SK-N-SH (cell line): ENCODE measurements at regions not wholly inside any gene's neighbourhood (a gene's known extent, or its start where the extent isn't known, plus 50 kb on each side); places are given as distances from the start of the nearest gene placed in this dataset.

Source experiments
- GABPA ChIP-seq: IDR thresholded peaks from 2 replicates; pipeline ENCODE4 v1.4.0; 2012; ENCODE audit warnings: low read depth, mild to moderate bottlenecking
- RFX5 ChIP-seq: IDR thresholded peaks from 2 replicates; pipeline ENCODE4 v1.6.1; 2012; ENCODE audit warnings: mild to moderate bottlenecking, improper control_type of control experiment, low read length
- ZBTB33 ChIP-seq: IDR thresholded peaks from 2 replicates; pipeline ENCODE4 v1.4.0; 2012; ENCODE audit warnings: low read depth, borderline replicate concordance
- TF ChIP-seq, protein P1 (sequence below): IDR thresholded peaks from 2 replicates; pipeline ENCODE4 v1.6.1; 2012; ENCODE audit warnings: mild to moderate bottlenecking, low read depth, low read length, moderate library complexity
- TF ChIP-seq, protein P2 (sequence below): fragments of 200-600 bp; sonication (generic); IDR thresholded peaks from 2 replicates; pipeline ENCODE4 v1.6.1; 2017; ENCODE audit warnings: antibody characterized with exemption, mild to moderate bottlenecking, moderate library complexity

DNA sequence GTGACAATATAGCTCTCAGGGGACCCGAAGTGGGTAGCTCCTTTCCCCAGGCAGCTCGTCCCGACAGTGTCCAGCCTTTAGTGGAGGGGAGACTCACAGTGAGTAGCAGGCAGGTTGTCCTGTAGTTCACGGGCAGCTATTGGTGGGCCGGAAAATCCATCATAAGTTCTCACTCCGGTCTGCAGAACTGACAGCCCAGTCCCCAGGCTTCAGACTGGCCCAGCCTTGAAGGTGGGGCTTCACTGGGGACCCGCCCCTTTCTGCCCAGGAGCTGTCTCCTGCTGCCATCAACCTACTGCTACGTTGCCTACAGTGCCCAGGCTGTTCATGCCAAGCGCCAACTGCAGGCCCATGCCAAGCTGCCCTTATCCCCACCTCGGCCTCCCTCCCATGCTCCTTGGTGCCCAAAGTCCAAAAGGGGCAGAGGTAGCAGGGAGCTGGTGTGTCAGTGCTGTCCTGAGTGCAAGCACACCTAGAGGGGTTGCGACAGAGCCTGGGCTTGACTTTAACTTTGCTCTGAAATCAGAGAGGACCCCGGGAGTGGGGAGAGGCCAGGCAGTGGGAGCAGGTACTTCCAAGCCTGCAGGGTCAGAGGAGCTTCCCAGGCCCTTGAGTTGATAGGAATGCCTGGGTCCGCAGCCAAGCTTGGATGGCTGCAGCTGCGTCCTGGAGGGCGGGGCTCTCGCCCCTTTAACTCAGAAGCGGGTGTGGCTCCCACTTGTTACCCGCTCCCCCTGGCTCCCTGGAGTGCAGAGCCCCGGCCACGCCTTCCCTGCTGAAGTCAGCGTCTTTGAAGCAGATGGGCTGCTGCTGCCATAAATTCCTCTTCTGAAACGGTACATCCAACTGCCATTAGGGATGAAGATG, 1144.3 kb upstream of the NCAM2 start:
- TF ChIP-seq, protein P1, sequence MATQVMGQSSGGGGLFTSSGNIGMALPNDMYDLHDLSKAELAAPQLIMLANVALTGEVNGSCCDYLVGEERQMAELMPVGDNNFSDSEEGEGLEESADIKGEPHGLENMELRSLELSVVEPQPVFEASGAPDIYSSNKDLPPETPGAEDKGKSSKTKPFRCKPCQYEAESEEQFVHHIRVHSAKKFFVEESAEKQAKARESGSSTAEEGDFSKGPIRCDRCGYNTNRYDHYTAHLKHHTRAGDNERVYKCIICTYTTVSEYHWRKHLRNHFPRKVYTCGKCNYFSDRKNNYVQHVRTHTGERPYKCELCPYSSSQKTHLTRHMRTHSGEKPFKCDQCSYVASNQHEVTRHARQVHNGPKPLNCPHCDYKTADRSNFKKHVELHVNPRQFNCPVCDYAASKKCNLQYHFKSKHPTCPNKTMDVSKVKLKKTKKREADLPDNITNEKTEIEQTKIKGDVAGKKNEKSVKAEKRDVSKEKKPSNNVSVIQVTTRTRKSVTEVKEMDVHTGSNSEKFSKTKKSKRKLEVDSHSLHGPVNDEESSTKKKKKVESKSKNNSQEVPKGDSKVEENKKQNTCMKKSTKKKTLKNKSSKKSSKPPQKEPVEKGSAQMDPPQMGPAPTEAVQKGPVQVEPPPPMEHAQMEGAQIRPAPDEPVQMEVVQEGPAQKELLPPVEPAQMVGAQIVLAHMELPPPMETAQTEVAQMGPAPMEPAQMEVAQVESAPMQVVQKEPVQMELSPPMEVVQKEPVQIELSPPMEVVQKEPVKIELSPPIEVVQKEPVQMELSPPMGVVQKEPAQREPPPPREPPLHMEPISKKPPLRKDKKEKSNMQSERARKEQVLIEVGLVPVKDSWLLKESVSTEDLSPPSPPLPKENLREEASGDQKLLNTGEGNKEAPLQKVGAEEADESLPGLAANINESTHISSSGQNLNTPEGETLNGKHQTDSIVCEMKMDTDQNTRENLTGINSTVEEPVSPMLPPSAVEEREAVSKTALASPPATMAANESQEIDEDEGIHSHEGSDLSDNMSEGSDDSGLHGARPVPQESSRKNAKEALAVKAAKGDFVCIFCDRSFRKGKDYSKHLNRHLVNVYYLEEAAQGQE: no peak
- TF ChIP-seq RFX5 (no peak), ZBTB33 (no peak), GABPA (no peak)
- TF ChIP-seq, protein P2, sequence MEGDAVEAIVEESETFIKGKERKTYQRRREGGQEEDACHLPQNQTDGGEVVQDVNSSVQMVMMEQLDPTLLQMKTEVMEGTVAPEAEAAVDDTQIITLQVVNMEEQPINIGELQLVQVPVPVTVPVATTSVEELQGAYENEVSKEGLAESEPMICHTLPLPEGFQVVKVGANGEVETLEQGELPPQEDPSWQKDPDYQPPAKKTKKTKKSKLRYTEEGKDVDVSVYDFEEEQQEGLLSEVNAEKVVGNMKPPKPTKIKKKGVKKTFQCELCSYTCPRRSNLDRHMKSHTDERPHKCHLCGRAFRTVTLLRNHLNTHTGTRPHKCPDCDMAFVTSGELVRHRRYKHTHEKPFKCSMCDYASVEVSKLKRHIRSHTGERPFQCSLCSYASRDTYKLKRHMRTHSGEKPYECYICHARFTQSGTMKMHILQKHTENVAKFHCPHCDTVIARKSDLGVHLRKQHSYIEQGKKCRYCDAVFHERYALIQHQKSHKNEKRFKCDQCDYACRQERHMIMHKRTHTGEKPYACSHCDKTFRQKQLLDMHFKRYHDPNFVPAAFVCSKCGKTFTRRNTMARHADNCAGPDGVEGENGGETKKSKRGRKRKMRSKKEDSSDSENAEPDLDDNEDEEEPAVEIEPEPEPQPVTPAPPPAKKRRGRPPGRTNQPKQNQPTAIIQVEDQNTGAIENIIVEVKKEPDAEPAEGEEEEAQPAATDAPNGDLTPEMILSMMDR: no peak
